ENCODE measurements at regions not wholly inside any gene's neighbourhood (a gene's known extent, or its start where the extent isn't known, plus 50 kb on each side); places are given as distances from the start of the nearest gene placed in this dataset.

DNA sequence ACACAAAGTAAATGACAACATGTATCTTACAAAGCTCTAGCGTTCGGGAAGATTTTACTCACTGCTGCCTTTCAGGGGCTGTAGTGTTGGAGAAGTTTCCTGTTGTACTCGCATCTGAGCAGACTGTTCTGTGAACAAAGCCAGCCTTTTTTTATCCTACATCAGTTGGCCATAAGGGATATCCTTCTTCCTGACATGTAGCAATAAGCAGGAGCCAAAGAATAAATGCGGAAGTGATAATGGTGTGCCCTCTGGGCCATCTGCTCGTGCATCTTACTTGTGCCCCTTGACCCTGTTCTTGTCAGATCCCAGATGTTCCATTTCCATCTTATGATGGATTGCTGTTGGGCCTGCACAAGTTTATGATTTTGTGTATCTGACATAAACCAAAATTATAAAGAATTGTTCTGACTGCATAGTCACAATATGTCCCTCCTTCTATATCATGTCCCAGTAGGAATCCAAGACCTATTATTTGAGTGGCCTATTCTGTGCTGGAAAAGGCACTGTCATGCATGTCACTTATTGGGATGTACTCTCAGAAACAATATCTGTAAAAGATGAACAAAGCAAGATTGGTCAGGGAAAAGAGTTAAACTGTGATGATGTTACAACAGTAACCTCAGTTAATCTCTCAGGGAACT is 631.3 kb downstream of the NSUN3 start:
- Histone ChIP-seq H2AK5ac (ENCODE audit: low read depth, low read length) (no peak overlapping the region), H3K79me1 (ENCODE audit: low read depth, low read length) (no peaks in the 10 kb centered on the region), H3K14ac (ENCODE audit: low read length) (no peak overlapping the region), H3K27ac (replicated peaks; ENCODE audit: low read length) (no peak overlapping the region), H3K9me3 (replicated peaks in 1 of 2; ENCODE audit: control insufficient read depth in 2 of 2, insufficient read depth in 1 of 2, low read depth in 1 of 2, low read length in 2 of 2) (no peaks in the 10 kb centered on the region), H3K4me1 (ENCODE audit: control insufficient read depth in 2 of 2, insufficient read depth in 1 of 2, low read depth in 1 of 2, low read length in 2 of 2) (no peaks in the 10 kb centered on the region), H3K23ac (ENCODE audit: low read depth, low read length, poor library complexity) (no peak overlapping the region), H4K8ac (ENCODE audit: low read depth, low read length) (no peak overlapping the region), H4K91ac (ENCODE audit: low read depth, low read length, poor library complexity) (no peak overlapping the region), H3K4me2 (ENCODE audit: insufficient read depth, low read length, poor library complexity, severe bottlenecking) (no peak overlapping the region), H2AFZ (ENCODE audit: low read length) (no peak overlapping the region), H3K27me3 (ENCODE audit: control insufficient read depth in 3 of 3, insufficient read depth in 3 of 3, low read depth in 1 of 3, low read length in 3 of 3) (no peaks in the 10 kb centered on the region), H2BK120ac (ENCODE audit: low read depth, low read length) (no peak overlapping the region), H3K18ac (ENCODE audit: low read length) (no peak overlapping the region), H2BK12ac (ENCODE audit: low read length) (no peak overlapping the region), H3K9ac (ENCODE audit: low read depth, low read length, poor library complexity) (no peak overlapping the region), H3K4ac (ENCODE audit: low read length) (no peak overlapping the region), H2BK15ac (ENCODE audit: low read length) (no peak overlapping the region), H3K36me3 (replicated peaks in 1 of 2; ENCODE audit: control insufficient read depth in 2 of 2, insufficient read depth in 2 of 2, low read length in 2 of 2) (no peaks in the 10 kb centered on the region), H2BK5ac (ENCODE audit: low read length) (no peak overlapping the region), H3K4me3 (ENCODE audit: low read length in 2 of 2) (no peak overlapping the region)
- DNase-seq (ENCODE audit: low spot score) = no peak
- no CpG with 5 or more reads among the region's 5 CpGs for WGBS, 2 donors (ENCODE audit: extremely low coverage in 2 of 2, insufficient read length in 2 of 2, insufficient replicate concordance in 1 of 2)

DNA sequence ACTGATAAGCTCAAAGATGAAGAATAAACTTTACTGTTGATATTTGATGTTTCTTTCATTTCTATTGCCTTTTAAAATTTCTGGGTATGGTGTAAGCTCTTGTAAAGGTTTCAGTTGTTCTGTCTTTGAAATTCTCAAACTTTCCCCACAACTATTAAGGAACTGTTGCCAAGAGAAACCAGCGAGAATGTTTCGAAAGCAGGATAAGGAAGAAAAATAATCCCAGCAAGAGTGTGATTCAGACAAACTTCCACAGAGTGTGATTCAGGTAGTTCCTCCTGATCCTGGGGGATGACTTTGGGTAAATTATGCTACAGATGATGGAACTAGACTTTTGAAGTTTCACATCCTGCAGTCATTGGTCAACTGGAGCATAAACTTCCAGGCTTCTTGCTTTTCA is 632.0 kb downstream of the NSUN3 start:
- Histone ChIP-seq H4K8ac (ENCODE audit: low read depth, low read length) (no peak overlapping the region), H2AK5ac (ENCODE audit: low read depth, low read length) (no peak overlapping the region), H4K91ac (ENCODE audit: low read depth, low read length, poor library complexity) (no peak overlapping the region), H3K27ac (replicated peaks; ENCODE audit: low read length) (no peak overlapping the region), H2BK120ac (ENCODE audit: low read depth, low read length) (no peak overlapping the region), H3K27me3 (ENCODE audit: control insufficient read depth in 3 of 3, insufficient read depth in 3 of 3, low read depth in 1 of 3, low read length in 3 of 3) (no peaks in the 10 kb centered on the region), H3K79me1 (ENCODE audit: low read depth, low read length) (no peaks in the 10 kb centered on the region), H3K4me2 (ENCODE audit: insufficient read depth, low read length, poor library complexity, severe bottlenecking) (no peak overlapping the region), H3K14ac (ENCODE audit: low read length) (no peak overlapping the region), H3K4ac (ENCODE audit: low read length) (no peak overlapping the region), H2BK5ac (ENCODE audit: low read length) (no peak overlapping the region), H3K9me3 (replicated peaks in 1 of 2; ENCODE audit: control insufficient read depth in 2 of 2, insufficient read depth in 1 of 2, low read depth in 1 of 2, low read length in 2 of 2) (no peaks in the 10 kb centered on the region), H3K4me3 (ENCODE audit: low read length in 2 of 2) (no peak overlapping the region), H3K23ac (ENCODE audit: low read depth, low read length, poor library complexity) (no peak overlapping the region), H2BK12ac (ENCODE audit: low read length) (no peak overlapping the region), H2AFZ (ENCODE audit: low read length) (no peak overlapping the region), H3K18ac (ENCODE audit: low read length) (no peak overlapping the region), H3K9ac (ENCODE audit: low read depth, low read length, poor library complexity) (no peak overlapping the region), H2BK15ac (ENCODE audit: low read length) (no peak overlapping the region), H3K4me1 (ENCODE audit: control insufficient read depth in 2 of 2, insufficient read depth in 1 of 2, low read depth in 1 of 2, low read length in 2 of 2) (no peaks in the 10 kb centered on the region), H3K36me3 (replicated peaks in 1 of 2; ENCODE audit: control insufficient read depth in 2 of 2, insufficient read depth in 2 of 2, low read length in 2 of 2) (no peaks in the 10 kb centered on the region)
- DNase-seq (ENCODE audit: low spot score) = no peak
- WGBS, 2 donors (ENCODE audit: extremely low coverage in 2 of 2, insufficient read length in 2 of 2, insufficient replicate concordance in 1 of 2) = no CpG with 5 or more reads among the region's 2 CpGs

DNA sequence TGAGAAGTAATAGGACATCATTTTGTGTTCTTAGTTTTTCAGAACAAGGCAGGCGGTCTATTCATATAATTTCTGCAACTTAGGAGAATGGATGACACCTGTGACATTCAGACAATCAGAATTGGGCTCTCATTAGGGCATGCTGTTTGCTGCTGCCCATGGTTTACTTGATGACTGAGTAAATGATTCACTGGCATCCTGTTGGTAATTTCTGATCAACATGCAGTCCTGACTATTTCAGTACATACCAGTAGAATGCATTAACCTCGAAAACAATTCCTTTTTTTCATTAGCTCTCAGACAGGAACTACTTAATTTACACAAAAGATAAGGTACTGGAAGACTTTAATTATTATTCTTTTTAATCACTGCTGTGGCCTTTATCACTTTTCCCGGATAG is 641.6 kb downstream of the NSUN3 start:
- no peak overlapping the region for H4K8ac ChIP-seq (ENCODE audit: low read depth, low read length)
- no peak overlapping the region for H2BK12ac ChIP-seq (ENCODE audit: low read length)
- H2BK5ac ChIP-seq (ENCODE audit: low read length) = no peak overlapping the region

DNA sequence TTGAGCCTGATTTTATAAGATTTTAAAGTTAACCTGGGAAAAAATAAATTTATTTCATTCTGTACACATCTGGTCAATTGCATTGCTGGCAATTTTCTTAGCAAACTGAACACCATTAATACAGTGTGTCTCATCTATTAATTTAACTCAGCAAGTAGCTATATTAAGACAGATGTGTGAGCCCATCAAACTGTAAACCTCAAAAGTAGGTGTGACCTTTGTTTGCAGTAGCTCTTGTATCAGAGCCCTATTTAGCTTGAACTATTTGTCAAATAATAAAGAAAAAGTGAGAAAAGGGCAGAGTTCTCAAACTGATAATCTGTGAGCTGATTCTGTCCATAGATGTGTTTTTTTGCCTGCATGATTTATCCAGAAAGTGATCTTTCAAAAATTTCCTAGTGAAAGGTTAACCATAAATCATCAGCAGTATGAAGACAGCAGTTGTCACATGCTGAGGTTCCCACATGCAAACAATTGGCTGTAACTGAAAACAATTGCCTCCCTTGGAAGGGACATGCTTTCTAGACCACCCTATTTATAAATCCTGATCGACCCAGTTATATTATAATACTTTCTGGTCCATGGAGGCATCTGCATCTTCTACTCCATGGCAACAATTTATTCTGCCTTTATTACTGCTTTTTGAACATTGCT is 646.5 kb downstream of the NSUN3 start:
- Histone ChIP-seq H3K4me2 (ENCODE audit: insufficient read depth, low read length, poor library complexity, severe bottlenecking) (no peak overlapping the region), H3K23ac (ENCODE audit: low read depth, low read length, poor library complexity) (no peak overlapping the region), H3K9me3 (replicated peaks in 1 of 2; ENCODE audit: control insufficient read depth in 2 of 2, insufficient read depth in 1 of 2, low read depth in 1 of 2, low read length in 2 of 2) (no peaks in the 10 kb centered on the region), H3K9ac (ENCODE audit: low read depth, low read length, poor library complexity) (no peak overlapping the region), H4K8ac (ENCODE audit: low read depth, low read length) (no peak overlapping the region), H2AK5ac (ENCODE audit: low read depth, low read length) (no peak overlapping the region), H3K4ac (ENCODE audit: low read length) (no peak overlapping the region), H3K36me3 (replicated peaks in 1 of 2; ENCODE audit: control insufficient read depth in 2 of 2, insufficient read depth in 2 of 2, low read length in 2 of 2) (no peaks in the 10 kb centered on the region), H3K4me1 (ENCODE audit: control insufficient read depth in 2 of 2, insufficient read depth in 1 of 2, low read depth in 1 of 2, low read length in 2 of 2) (no peaks in the 10 kb centered on the region), H3K18ac (ENCODE audit: low read length) (no peak overlapping the region), H3K27ac (replicated peaks; ENCODE audit: low read length) (no peak overlapping the region), H4K91ac (ENCODE audit: low read depth, low read length, poor library complexity) (no peak overlapping the region), H2BK12ac (ENCODE audit: low read length) (no peak overlapping the region), H2AFZ (ENCODE audit: low read length) (no peak overlapping the region), H2BK15ac (ENCODE audit: low read length) (no peak overlapping the region), H2BK120ac (ENCODE audit: low read depth, low read length) (no peak overlapping the region), H2BK5ac (ENCODE audit: low read length) (no peak overlapping the region), H3K4me3 (ENCODE audit: low read length in 2 of 2) (no peak overlapping the region), H3K27me3 (ENCODE audit: control insufficient read depth in 3 of 3, insufficient read depth in 3 of 3, low read depth in 1 of 3, low read length in 3 of 3) (no peaks in the 10 kb centered on the region), H3K14ac (ENCODE audit: low read length) (no peak overlapping the region), H3K79me1 (ENCODE audit: low read depth, low read length) (no peaks in the 10 kb centered on the region)
- WGBS, 2 donors (ENCODE audit: extremely low coverage in 2 of 2, insufficient read length in 2 of 2, insufficient replicate concordance in 1 of 2) = no CpG with 5 or more reads among the region's 1 CpG
- no peak for DNase-seq (ENCODE audit: low spot score)

More for the DNA sequence above, 641.6 kb downstream of the NSUN3 start:
- Histone ChIP-seq H3K36me3 (replicated peaks in 1 of 2; ENCODE audit: control insufficient read depth in 2 of 2, insufficient read depth in 2 of 2, low read length in 2 of 2) (no peaks in the 10 kb centered on the region), H3K4ac (ENCODE audit: low read length) (no peak overlapping the region), H3K4me1 (ENCODE audit: control insufficient read depth in 2 of 2, insufficient read depth in 1 of 2, low read depth in 1 of 2, low read length in 2 of 2) (no peaks in the 10 kb centered on the region), H3K9me3 (replicated peaks in 1 of 2; ENCODE audit: control insufficient read depth in 2 of 2, insufficient read depth in 1 of 2, low read depth in 1 of 2, low read length in 2 of 2) (no peaks in the 10 kb centered on the region), H3K27me3 (ENCODE audit: control insufficient read depth in 3 of 3, insufficient read depth in 3 of 3, low read depth in 1 of 3, low read length in 3 of 3) (no peaks in the 10 kb centered on the region), H3K79me1 (ENCODE audit: low read depth, low read length) (no peaks in the 10 kb centered on the region), H2BK15ac (ENCODE audit: low read length) (no peak overlapping the region), H3K23ac (ENCODE audit: low read depth, low read length, poor library complexity) (no peak overlapping the region), H3K18ac (ENCODE audit: low read length) (no peak overlapping the region), H3K9ac (ENCODE audit: low read depth, low read length, poor library complexity) (no peak overlapping the region), H3K4me3 (ENCODE audit: low read length in 2 of 2) (no peak overlapping the region), H3K14ac (ENCODE audit: low read length) (no peak overlapping the region), H4K91ac (ENCODE audit: low read depth, low read length, poor library complexity) (no peak overlapping the region), H3K27ac (replicated peaks; ENCODE audit: low read length) (no peak overlapping the region), H2BK120ac (ENCODE audit: low read depth, low read length) (no peak overlapping the region), H2AFZ (ENCODE audit: low read length) (no peak overlapping the region), H2AK5ac (ENCODE audit: low read depth, low read length) (no peak overlapping the region), H3K4me2 (ENCODE audit: insufficient read depth, low read length, poor library complexity, severe bottlenecking) (no peak overlapping the region)
- no CpG with 5 or more reads among the region's 3 CpGs for WGBS, 2 donors (ENCODE audit: extremely low coverage in 2 of 2, insufficient read length in 2 of 2, insufficient replicate concordance in 1 of 2)
- DNase-seq (ENCODE audit: low spot score) = no peak

Data from neuronal stem cell (in vitro differentiated cells).